ENCODE measurements at regions not wholly inside any gene's neighbourhood (a gene's known extent, or its start where the extent isn't known, plus 50 kb on each side); places are given as distances from the start of the nearest gene placed in this dataset.

- in situ Hi-C loops (cut with HindIII; ENCODE audit: low pct_unique_long_range_greater_than_20kb, low sequenced_read_pairs), result no loop called here
- DNase-seq (ENCODE audit: low read depth), result no peak
Observed at GRCh38 chr1:90650401-90650800, 66.7 kb downstream of the BARHL2 start.

- in situ Hi-C loops (cut with HindIII; ENCODE audit: low pct_unique_long_range_greater_than_20kb, low sequenced_read_pairs), result no loop called here
- DNase-seq (ENCODE audit: low read depth), result no peak
Observed at GRCh38 chr1:90640325-90640724, 76.8 kb downstream of the BARHL2 start.

- in situ Hi-C loops (cut with HindIII; ENCODE audit: low pct_unique_long_range_greater_than_20kb, low sequenced_read_pairs), result no loop called here
- DNase-seq (ENCODE audit: low read depth), result no peak
Observed at GRCh38 chr1:90622666-90623065, 94.4 kb downstream of the BARHL2 start.

- DNase-seq (ENCODE audit: low read depth), result no peak
- in situ Hi-C loops (cut with HindIII; ENCODE audit: low pct_unique_long_range_greater_than_20kb, low sequenced_read_pairs), result no loop called here
Observed at GRCh38 chr1:90621986-90622385, 95.1 kb downstream of the BARHL2 start.

GRCh38 chr1:90616395-90616794 is 100.7 kb downstream of the BARHL2 start:
- in situ Hi-C loops (cut with HindIII; ENCODE audit: low pct_unique_long_range_greater_than_20kb, low sequenced_read_pairs), result no loop called here
- no peak for DNase-seq (ENCODE audit: low read depth)

GRCh38 chr1:90614872-90615271 is 102.2 kb downstream of the BARHL2 start:
- DNase-seq (ENCODE audit: low read depth), result no peak
- in situ Hi-C loops (cut with HindIII; ENCODE audit: low pct_unique_long_range_greater_than_20kb, low sequenced_read_pairs), result no loop called here

- in situ Hi-C loops (cut with HindIII; ENCODE audit: low pct_unique_long_range_greater_than_20kb, low sequenced_read_pairs), result no loop called here
- DNase-seq (ENCODE audit: low read depth), result no peak
Observed at GRCh38 chr1:90613371-90613770, 103.7 kb downstream of the BARHL2 start.

- in situ Hi-C loops (cut with HindIII; ENCODE audit: low pct_unique_long_range_greater_than_20kb, low sequenced_read_pairs), result no loop called here
- DNase-seq (ENCODE audit: low read depth), result no peak
Observed at GRCh38 chr1:90612033-90612432, 105.1 kb downstream of the BARHL2 start.

- DNase-seq (ENCODE audit: low read depth), result no peak
Observed at GRCh38 chr1:90607736-90608135, 109.4 kb downstream of the BARHL2 start.

GRCh38 chr1:90605070-90605469 is 112.0 kb downstream of the BARHL2 start:
- in situ Hi-C loops (cut with HindIII; ENCODE audit: low pct_unique_long_range_greater_than_20kb, low sequenced_read_pairs), result no loop called here
- no peak for DNase-seq (ENCODE audit: low read depth)

More at GRCh38 chr1:90607736-90608135, 109.4 kb downstream of the BARHL2 start:
- in situ Hi-C loops (cut with HindIII; ENCODE audit: low pct_unique_long_range_greater_than_20kb, low sequenced_read_pairs), result no loop called here

GRCh38 chr1:90593312-90593711 is 123.8 kb downstream of the BARHL2 start:
- in situ Hi-C loops (cut with HindIII; ENCODE audit: low pct_unique_long_range_greater_than_20kb, low sequenced_read_pairs), result no loop called here
- DNase-seq (ENCODE audit: low read depth), result no peak

GRCh38 chr1:90591970-90592356 is 125.1 kb downstream of the BARHL2 start:
- in situ Hi-C loops (cut with HindIII; ENCODE audit: low pct_unique_long_range_greater_than_20kb, low sequenced_read_pairs), result no loop called here
- no peak for DNase-seq (ENCODE audit: low read depth)

- DNase-seq (ENCODE audit: low read depth), result no peak
- in situ Hi-C loops (cut with HindIII; ENCODE audit: low pct_unique_long_range_greater_than_20kb, low sequenced_read_pairs), result no loop called here
Observed at GRCh38 chr1:90591355-90591969, 125.6 kb downstream of the BARHL2 start.

GRCh38 chr1:90580176-90580575 is 136.9 kb downstream of the BARHL2 start:
- in situ Hi-C loops (cut with HindIII; ENCODE audit: low pct_unique_long_range_greater_than_20kb, low sequenced_read_pairs), result no loop called here

GRCh38 chr1:90579212-90579802 is 137.8 kb downstream of the BARHL2 start:
- in situ Hi-C loops (cut with HindIII; ENCODE audit: low pct_unique_long_range_greater_than_20kb, low sequenced_read_pairs), result no loop called here
- peak; percentile 23 for DNase-seq (ENCODE audit: low read depth)

More at GRCh38 chr1:90580176-90580575, 136.9 kb downstream of the BARHL2 start:
- DNase-seq (ENCODE audit: low read depth), result no peak

- in situ Hi-C loops (cut with HindIII; ENCODE audit: low pct_unique_long_range_greater_than_20kb, low sequenced_read_pairs), result no loop called here
- no peak for DNase-seq (ENCODE audit: low read depth)
Observed at GRCh38 chr1:90574692-90575370, 142.3 kb downstream of the BARHL2 start.

GRCh38 chr1:90573736-90574135 is 143.4 kb downstream of the BARHL2 start:
- in situ Hi-C loops (cut with HindIII; ENCODE audit: low pct_unique_long_range_greater_than_20kb, low sequenced_read_pairs), result no loop called here
- DNase-seq (ENCODE audit: low read depth), result no peak

GRCh38 chr1:90572446-90572845 is 144.7 kb downstream of the BARHL2 start:
- in situ Hi-C loops (cut with HindIII; ENCODE audit: low pct_unique_long_range_greater_than_20kb, low sequenced_read_pairs), result no loop called here

GRCh38 chr1:90568436-90568835 is 148.7 kb downstream of the BARHL2 start:
- in situ Hi-C loops (cut with HindIII; ENCODE audit: low pct_unique_long_range_greater_than_20kb, low sequenced_read_pairs), result no loop called here
- no peak for DNase-seq (ENCODE audit: low read depth)

More at GRCh38 chr1:90572446-90572845, 144.7 kb downstream of the BARHL2 start:
- no peak for DNase-seq (ENCODE audit: low read depth)

GRCh38 chr1:90564164-90564563 is 152.9 kb downstream of the BARHL2 start:
- no peak for DNase-seq (ENCODE audit: low read depth)
- in situ Hi-C loops (cut with HindIII; ENCODE audit: low pct_unique_long_range_greater_than_20kb, low sequenced_read_pairs), result no loop called here

All from Caki2 (cell line).